GOT3 (cell line): ENCODE measurements at regions not wholly inside any gene's neighbourhood (a gene's known extent, or its start where the extent isn't known, plus 50 kb on each side); places are given as distances from the start of the nearest gene placed in this dataset.

Experiments
- DNase-seq: peaks from one replicate; lab custom pipeline; 2025; ENCODE audit warnings: mixed read lengths; lab: John Stamatoyannopoulos, UW

- no peak for DNase-seq
These were observed 76.6 kb upstream of the GPC1 start for GRCh38 chr2:240358821-240359397.

DNA sequence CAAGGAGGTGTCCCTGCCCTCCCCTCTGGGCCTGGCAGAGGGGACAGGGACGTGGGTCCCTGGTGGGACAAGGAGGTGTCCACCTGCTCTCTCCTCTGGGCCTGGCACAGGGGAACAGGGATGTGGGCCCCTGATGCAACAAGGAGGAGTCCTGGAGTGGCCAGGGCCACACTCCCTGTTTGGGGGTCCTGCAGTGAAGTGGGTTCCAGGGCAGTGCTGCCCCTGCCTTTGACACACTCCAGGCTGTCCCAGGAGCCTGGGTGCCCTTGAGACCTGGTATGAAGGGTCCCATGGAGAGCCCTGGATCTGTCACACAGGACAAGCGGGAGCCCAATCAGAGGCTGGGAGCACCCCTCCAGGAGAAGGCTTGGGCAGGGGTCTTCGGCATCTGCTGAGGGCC is 75.8 kb upstream of the GPC1 start:
- no peak for DNase-seq

DNA sequence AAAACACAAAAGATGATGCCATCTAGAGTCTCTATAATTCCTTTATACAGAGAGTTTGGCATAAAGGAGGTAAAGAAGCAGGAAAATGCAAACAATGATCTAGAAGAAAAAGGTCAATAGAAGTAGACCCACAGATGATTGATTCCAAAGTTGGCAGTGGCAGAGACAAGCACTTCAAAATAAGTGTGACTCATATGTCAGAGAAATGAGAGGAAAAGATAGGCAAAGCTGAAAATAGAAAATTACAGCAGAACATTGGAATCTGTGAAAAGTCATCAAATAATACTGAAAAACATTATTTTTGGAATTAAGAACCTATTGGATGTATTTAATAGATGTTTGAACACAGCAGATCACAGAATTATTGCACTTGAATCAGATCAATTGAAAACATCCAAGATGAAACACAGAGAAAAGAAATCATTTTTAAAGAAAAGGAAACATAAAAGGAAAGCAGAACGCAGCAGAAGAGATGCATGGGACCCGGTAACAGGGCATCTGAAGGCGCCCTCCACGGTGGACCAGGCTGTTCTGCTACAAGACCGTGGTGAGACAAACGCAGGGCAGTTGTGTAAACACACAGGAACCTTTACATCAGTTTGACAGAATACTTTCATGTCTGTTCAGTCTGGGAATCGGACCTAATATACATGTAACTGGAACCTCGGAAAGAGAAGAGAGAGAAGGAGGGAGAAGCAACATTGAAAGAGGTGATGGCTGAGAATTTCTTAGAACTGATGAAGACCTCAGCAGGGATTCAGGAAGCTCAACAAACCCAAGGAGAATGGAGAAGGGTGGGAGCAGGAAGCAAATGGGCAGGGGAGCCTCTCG is 74.6 kb upstream of the GPC1 start:
- no peak for DNase-seq

DNA sequence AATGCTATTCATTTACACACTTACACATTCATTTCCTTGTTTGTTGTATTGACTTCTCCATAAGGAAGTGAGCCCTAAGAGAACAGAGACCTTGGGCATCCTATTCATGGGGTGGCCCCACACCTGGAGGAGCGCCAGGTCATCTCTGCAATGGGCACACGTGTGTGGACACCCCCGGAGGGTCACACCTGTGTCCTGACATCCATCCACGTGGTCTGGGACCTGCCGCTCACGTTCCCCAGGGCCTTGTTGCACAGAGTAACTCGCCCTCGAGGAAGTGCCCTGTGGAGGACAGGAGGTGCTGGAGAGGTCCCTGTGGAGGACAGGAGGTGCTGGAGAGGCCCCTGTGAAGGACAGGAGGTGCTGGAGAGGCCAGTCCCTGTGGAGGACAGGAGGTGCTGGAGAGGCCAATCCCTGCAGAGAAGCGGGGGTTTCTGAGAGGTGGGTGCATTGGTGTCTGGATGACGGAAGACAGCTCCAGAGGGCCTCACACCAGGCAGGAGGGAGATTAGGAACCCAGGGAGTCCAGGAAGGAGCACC is 73.2 kb upstream of the GPC1 start:
- DNase-seq = no peak

- DNase-seq = no peak
These were observed 72.4 kb upstream of the GPC1 start for GRCh38 chr2:240362826-240363745.

- no peak for DNase-seq
These were observed 71.5 kb upstream of the GPC1 start for GRCh38 chr2:240363746-240364581.

- no peak for DNase-seq
These were observed 70.9 kb upstream of the GPC1 start for GRCh38 chr2:240364582-240364960.

DNA sequence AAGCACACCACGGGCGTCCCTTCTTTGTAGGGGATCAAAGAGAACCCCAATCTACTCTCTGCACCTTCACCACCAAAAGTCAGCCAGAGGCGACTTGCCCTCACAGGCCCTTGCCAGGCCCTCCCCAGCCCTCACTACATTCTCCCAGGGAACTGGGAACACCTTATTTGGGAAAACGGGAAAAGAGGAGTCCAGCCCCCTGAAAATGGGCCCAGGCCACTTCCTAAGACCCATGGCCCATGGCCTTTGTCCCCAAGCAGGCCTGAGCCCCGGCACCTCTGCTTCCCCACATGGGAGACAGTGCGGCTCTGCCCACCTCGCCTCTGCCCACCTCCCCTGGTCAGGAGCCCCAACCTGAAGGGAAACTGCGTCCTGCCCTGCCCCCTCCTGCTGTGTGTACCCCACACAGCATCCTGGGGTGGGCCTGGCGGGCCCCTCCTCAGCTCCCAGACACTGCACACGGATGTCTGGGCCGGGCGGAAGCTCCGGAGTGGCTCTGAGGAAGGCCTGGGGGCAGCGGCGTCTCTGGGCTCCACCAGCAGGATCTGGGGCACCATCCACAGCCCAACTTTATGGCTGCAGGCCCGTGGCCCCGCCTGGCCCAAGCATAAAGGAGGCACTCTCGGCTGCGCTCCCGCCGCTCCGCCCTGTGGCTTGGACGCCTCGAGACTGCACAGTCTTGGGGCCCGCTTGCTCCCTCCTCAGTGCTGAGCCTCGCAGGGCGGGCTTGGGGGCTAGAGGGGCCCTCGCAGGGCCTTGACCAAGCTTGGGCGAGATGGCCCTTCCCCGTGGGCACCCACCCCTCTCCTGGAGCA is 70.3 kb upstream of the GPC1 start:
- no peak for DNase-seq

GRCh38 chr2:240365971-240366471 is 69.4 kb upstream of the GPC1 start:
- DNase-seq = no peak

- no peak for DNase-seq
These were observed 68.6 kb upstream of the GPC1 start for GRCh38 chr2:240366901-240367300.

GRCh38 chr2:240367721-240368120 is 67.7 kb upstream of the GPC1 start:
- no peak for DNase-seq

- no peak for DNase-seq
These were observed 66.6 kb upstream of the GPC1 start for GRCh38 chr2:240368781-240369331.

DNA sequence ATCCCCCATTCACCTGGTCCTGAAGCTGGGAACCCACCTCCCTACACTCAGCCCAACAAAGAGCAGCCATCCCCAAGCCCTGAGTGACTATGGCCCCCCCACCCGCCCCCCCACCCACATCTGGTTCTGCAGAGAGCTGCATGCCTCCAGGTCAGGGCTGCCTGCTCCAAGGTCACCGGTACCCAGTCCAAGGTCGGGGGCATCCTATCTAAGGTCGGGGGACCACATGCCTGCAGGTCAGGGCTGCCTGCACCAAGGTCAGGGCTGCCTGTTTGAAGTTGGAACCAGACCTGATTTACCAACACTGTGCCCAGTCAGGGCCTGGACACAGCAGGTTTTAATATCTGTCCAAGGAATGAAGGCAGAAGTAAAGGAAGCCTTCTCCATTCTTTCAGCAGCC is 66.1 kb upstream of the GPC1 start:
- DNase-seq = no peak

DNA sequence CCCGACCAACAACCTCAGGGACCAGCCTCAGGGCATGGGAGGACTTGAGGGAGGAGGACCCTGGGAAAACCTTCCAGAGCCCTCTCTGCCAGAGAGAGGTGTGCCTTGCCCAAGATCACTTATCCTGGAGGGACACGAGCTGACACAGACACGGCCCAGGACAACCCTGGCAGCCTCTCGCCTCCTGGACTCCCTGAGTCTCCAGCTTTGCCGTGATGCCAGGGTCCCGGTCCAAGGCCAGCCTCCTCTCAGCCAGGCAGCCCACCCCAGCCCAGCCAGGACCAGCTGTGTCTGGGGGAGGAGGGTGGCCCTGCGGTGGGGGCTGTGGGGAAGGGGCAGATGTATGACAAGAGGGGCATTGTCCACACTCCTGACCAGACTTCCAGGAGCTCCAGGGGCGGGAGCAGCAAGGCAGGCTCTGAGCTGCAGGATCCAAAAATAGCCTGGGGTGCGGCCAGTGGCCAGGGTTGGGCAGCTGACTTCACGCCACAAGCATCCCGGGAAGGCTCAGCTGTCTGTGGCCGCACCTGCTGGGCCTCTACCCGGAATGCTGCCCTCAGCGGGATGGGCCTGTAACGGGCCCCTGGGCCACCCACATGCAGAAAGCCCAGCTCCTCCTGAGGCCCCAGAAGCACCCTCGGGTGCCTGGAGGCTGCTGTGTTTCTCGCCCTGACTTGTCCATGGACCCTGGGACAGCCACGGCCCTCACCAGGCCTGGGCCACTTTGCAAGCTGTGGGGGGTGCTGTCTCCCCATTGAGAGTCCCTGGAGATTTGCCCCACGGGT is 65.5 kb upstream of the GPC1 start:
- no peak for DNase-seq

DNA sequence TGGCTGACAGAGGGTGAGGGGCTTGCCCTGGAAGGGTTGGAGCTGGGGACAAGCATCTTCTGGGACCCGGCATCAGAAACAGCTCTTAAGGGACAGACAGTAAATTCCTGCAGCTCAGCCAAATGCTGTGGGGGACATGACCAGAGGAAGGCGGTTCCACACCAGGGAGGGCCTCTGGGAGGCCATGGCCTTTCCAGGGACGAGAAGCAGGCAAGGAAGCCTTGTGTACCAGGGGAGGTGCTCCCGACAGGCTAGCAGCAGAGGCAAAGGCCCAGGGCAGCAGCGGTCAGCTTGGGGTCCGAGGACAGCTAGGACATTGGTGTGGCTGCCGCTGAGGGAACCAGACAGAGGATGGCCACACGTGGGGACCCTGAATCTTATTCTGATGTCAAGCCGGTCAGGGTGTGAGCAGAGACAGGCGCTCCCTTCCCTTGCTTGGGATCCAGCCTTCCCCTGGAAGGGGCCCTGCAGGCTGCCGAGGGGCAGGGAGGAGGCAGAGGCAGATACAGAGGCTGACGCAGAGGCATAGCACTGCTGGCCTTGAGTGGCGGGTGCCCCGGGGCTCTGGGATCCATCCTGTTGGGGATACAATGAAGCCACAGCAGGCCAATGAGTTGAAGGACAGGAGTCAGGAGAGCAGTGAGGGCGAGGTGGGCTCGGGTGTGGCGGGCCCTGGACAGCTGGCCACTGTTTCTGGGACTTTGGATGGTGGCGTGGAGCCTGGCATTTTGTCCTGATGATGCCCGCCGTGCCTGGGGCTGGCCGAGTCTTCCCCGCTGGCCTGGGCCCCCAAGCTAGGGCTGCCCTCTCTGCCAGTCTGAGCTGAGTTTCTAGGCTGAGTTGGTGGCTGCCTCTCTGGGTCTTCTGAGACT is 64.1 kb upstream of the GPC1 start:
- no peak for DNase-seq

GRCh38 chr2:240372101-240372500 is 63.4 kb upstream of the GPC1 start:
- no peak for DNase-seq

- no peak for DNase-seq
These were observed 62.1 kb upstream of the GPC1 start for GRCh38 chr2:240373289-240373885.
